Heart right ventricle (tissue), 16 donors: ENCODE measurements at regions not wholly inside any gene's neighbourhood (a gene's known extent, or its start where the extent isn't known, plus 50 kb on each side); places are given as distances from the start of the nearest gene placed in this dataset.
"Not testable (repeated sequence)": the region's sequence is repeated elsewhere in the genome, so short reads cannot be mapped to it uniquely, and the experiment has no call there.

ENCODE experiments used
- ATAC-seq, 8 donors: fragments of 200-7000 bp; cut with Tn5 transposase; one replicate each; pipeline ENCODE4 v1.9.1; 2020; ENCODE audit warnings: mild to moderate bottlenecking in 8 of 8, moderate library complexity in 8 of 8, moderate number of reproducible peaks in 1 of 8
- DNase-seq, 2 donors: peaks; one replicate each; pipeline ENCODE4 v3.0.0-alpha.2; 2020
- H3K27ac ChIP-seq, 10 donors: fragments of 200-600 bp; sonication (generic) in 2 of 10; one replicate each; pipeline versions ENCODE4 v1.5.0 to v1.8.0; 2020 to 2022; ENCODE audit warnings: mild to moderate bottlenecking in 3 of 10
- H3K27me3 ChIP-seq, 7 donors: fragments of 200-600 bp; one replicate each; pipeline ENCODE4 v1.8.0; 2021 to 2022; ENCODE audit warnings: mild to moderate bottlenecking in 2 of 7
- H3K36me3 ChIP-seq, 9 donors: fragments of 200-600 bp; sonication (generic) in 1 of 9; one replicate each; pipeline versions ENCODE4 v1.5.0 to v1.8.0; 2020 to 2022; ENCODE audit warnings: mild to moderate bottlenecking in 2 of 9
- H3K4me1 ChIP-seq, 9 donors: fragments of 200-600 bp; sonication (generic) in 1 of 9; one replicate each; pipeline versions ENCODE4 v1.5.0 to v1.8.0; 2020 to 2022; ENCODE audit warnings: mild to moderate bottlenecking in 4 of 9
- H3K4me3 ChIP-seq, 10 donors: fragments of 200-600 bp; sonication (generic) in 2 of 10; one replicate each; pipeline versions ENCODE4 v1.5.0 to v1.8.0; 2020 to 2022; ENCODE audit warnings: mild to moderate bottlenecking in 7 of 10, moderate library complexity in 2 of 10
- H3K9me3 ChIP-seq, 11 donors: fragments of 200-600 bp in 10 of 11; sonication (generic) in 2 of 11; one replicate each; pipeline versions ENCODE4 v1.5.0 to v1.8.0; 2013 to 2022; ENCODE audit warnings: mild to moderate bottlenecking in 2 of 11, control low read depth in 1 of 11, moderate library complexity in 1 of 11
- CTCF ChIP-seq, 9 donors: fragments of 200-600 bp; sonication (generic) in 2 of 9; IDR thresholded peaks; one replicate each; pipeline versions ENCODE4 v1.5.0 to v1.8.0; 2021 to 2022; ENCODE audit warnings: antibody characterized with exemption in 9 of 9, mild to moderate bottlenecking in 5 of 9, moderate library complexity in 1 of 9
- WGBS, 2 donors: extraction: QIAGEN DNeasy Blood & Tissue Kit; methylation state at CpG; one replicate each; pipeline ENCODE4 v1.1.7; 2013; ENCODE audit warnings: inconsistent platforms in 1 of 2; 5-methylcytosine and 5-hydroxymethylcytosine counted together
- intact Hi-C, 10 donors: fragments of 100-400 bp; cut with DNase I; formaldehyde crosslinking; loops; one replicate each; pipeline versions ENCODE4 v1.11.1 to v1.14.2; 2022
- donor health status: Arrhythmogenic right ventricular cardiomyopathy.
- donor health status: ischemic (EF 13 %, LVEDD 7.1; RV severe dilation, severe dysfunction).
- donor health status: healthy with polysubstance abuse.
- donor health status: DM: no; HTN: yes; CAD: no.
- donor health status: DM: no; HTN: no; CAD: no.
- donor health status: ischemic (EF 25% LVEDD 6.9; RV normal size, moderate dysfunction).
- donor health status: ischemic (EF 25% LVEDD 5.7; RV mildly dilated, moderate dysfunction).
- donor health status: healthy.
- donor health status: DM: yes; HTN: yes; CAD: no.
- donor health status: Ischemic cardiomyopathy.
- donor health status: ischemic (EF 35%, LVEDD 5.7; RV mildly dilated, moderate dysfunction).
- donor health status: nonischemic (EF 11% LVEDD 7.7; RV severe dilation, severe dysfunction).
- donor health status: DM: yes; HTN: yes; CAD: no.
- donor health status: PGD.
- donor health status: ischemic (EF 29% LVEDD 5.4; RV normal size, mild dysfunction).
- donor health status: nonischemic (EF 23%, LVEDD 6.1; RV moderate dilation, normal function).

- H3K9me3 ChIP-seq: no peaks in the 10 kb centered on the region
- peaks cover 0 to under 1% (median 0%) of the 10 kb centered on the region in 9 donors for H3K4me1 ChIP-seq
- intact Hi-C loops: no loop called here
- DNase-seq (no peak), ATAC-seq (no peak)
- TF ChIP-seq CTCF (IDR thresholded peaks at IDR 0.05): no peak
- WGBS, 2 donors: 63 to 68% methylated on average over 10 of the region's 10 CpGs
- no peak overlapping the region for H3K4me3 ChIP-seq
- H3K27me3 ChIP-seq: peaks cover 0 to 27% (median 13%) of the 10 kb centered on the region in 7 donors
- H3K36me3 ChIP-seq: no peaks in the 10 kb centered on the region
- no peak overlapping the region for H3K27ac ChIP-seq
These were observed 63.5 kb upstream of the DMRTB1 start for GRCh38 chr1:53395671-53396215.

GRCh38 chr1:53396573-53397268 is 62.5 kb upstream of the DMRTB1 start:
- intact Hi-C loops: no loop called here
- H3K27me3 ChIP-seq: peaks cover 0 to 27% (median 13%) of the 10 kb centered on the region in 7 donors
- H3K4me1 ChIP-seq: no peaks in the 10 kb centered on the region
- no peak overlapping the region for H3K27ac ChIP-seq
- no peak for DNase-seq
- no peak overlapping the region for H3K4me3 ChIP-seq
- no peak for ATAC-seq
- WGBS, 2 donors: 60 to 67% methylated on average over 8 of the region's 8 CpGs
- no peak for TF ChIP-seq CTCF (IDR thresholded peaks at IDR 0.05)
- H3K36me3 ChIP-seq: no peaks in the 10 kb centered on the region
- no peaks in the 10 kb centered on the region for H3K9me3 ChIP-seq

GRCh38 chr1:53398091-53398490 is 61.1 kb upstream of the DMRTB1 start:
- intact Hi-C loops: no loop called here
- H3K9me3 ChIP-seq: no peaks in the 10 kb centered on the region
- no peaks in the 10 kb centered on the region for H3K4me1 ChIP-seq
- no peak for TF ChIP-seq CTCF (IDR thresholded peaks at IDR 0.05)
- peaks cover 0 to 32% (median 13%) of the 10 kb centered on the region in 7 donors for H3K27me3 ChIP-seq
- no peaks in the 10 kb centered on the region for H3K36me3 ChIP-seq
- H3K27ac ChIP-seq: no peak overlapping the region
- DNase-seq (no peak), ATAC-seq (no peak)
- no peak overlapping the region for H3K4me3 ChIP-seq
- 41 to 61% methylated on average over 4 of the region's 4 CpGs for WGBS, 2 donors

- no peaks in the 10 kb centered on the region for H3K9me3 ChIP-seq
- intact Hi-C loops: no loop called here
- DNase-seq: no peak
- no peak for ATAC-seq
- H3K4me3 ChIP-seq: no peak overlapping the region
- no peak for TF ChIP-seq CTCF (IDR thresholded peaks at IDR 0.05)
- no peaks in the 10 kb centered on the region for H3K36me3 ChIP-seq
- no peak overlapping the region for H3K27ac ChIP-seq
- H3K27me3 ChIP-seq: peaks cover 0 to 39% (median 13%) of the 10 kb centered on the region in 7 donors
- 85 to 86% methylated on average over 20 of the region's 20 CpGs for WGBS, 2 donors
- no peaks in the 10 kb centered on the region for H3K4me1 ChIP-seq
These were observed 60.4 kb upstream of the DMRTB1 start for GRCh38 chr1:53398576-53399365.

- H3K4me3 ChIP-seq, H3K4me1 ChIP-seq, H3K27ac ChIP-seq, H3K9me3 ChIP-seq, ATAC-seq, H3K36me3 ChIP-seq, intact Hi-C loops, DNase-seq: not testable (repeated sequence)
- peaks cover 0 to 40% (median 13%) of the 10 kb centered on the region in 7 donors for H3K27me3 ChIP-seq
- 89% methylated on average over 15 of the region's 15 CpGs for WGBS, 2 donors
These were observed 59.6 kb upstream of the DMRTB1 start for GRCh38 chr1:53399370-53400133.
